Heart left ventricle (tissue), 16 donors: ENCODE measurements at regions not wholly inside any gene's neighbourhood (a gene's known extent, or its start where the extent isn't known, plus 50 kb on each side); places are given as distances from the start of the nearest gene placed in this dataset.

Source experiments
- ATAC-seq, 4 donors: fragments of 200-7000 bp; cut with Tn5 transposase; one replicate each; pipeline ENCODE4 v1.9.1; 2020 to 2022; ENCODE audit warnings: moderate library complexity in 4 of 4, mild to moderate bottlenecking in 3 of 4, moderate number of reproducible peaks in 1 of 4
- DNase-seq, 5 donors: peaks; one replicate each; pipeline ENCODE4 v3.0.0-alpha.2; 2020
- H3K27ac ChIP-seq, 12 donors: fragments of 200-600 bp; sonication (generic) in 4 of 12; one replicate each; pipeline versions ENCODE4 v1.5.0 to v1.8.0; 2016 to 2022; ENCODE audit warnings: mild to moderate bottlenecking in 2 of 12
- H3K27me3 ChIP-seq, 9 donors: fragments of 200-600 bp; sonication (generic) in 2 of 9; one replicate each; pipeline versions ENCODE4 v1.5.1 to v1.8.0; 2016 to 2022; ENCODE audit warnings: mild to moderate bottlenecking in 3 of 9
- H3K36me3 ChIP-seq, 9 donors: fragments of 200-600 bp; sonication (generic) in 2 of 9; one replicate each; pipeline versions ENCODE4 v1.5.0 to v1.8.0; 2018 to 2022; ENCODE audit warnings: mild to moderate bottlenecking in 2 of 9
- H3K4me1 ChIP-seq, 12 donors: fragments of 200-600 bp; sonication (generic) in 4 of 12; one replicate each; pipeline versions ENCODE4 v1.5.0 to v1.8.0; 2016 to 2022; ENCODE audit warnings: mild to moderate bottlenecking in 3 of 12
- H3K4me3 ChIP-seq, 12 donors: fragments of 200-600 bp; sonication (generic) in 4 of 12; one replicate each; pipeline versions ENCODE4 v1.5.0 to v1.8.0; 2017 to 2022; ENCODE audit warnings: mild to moderate bottlenecking in 9 of 12, moderate library complexity in 4 of 12
- H3K9me3 ChIP-seq, 12 donors: fragments of 200-600 bp; sonication (generic) in 4 of 12; one replicate each; pipeline versions ENCODE4 v1.5.0 to v1.8.0; 2016 to 2022; ENCODE audit warnings: mild to moderate bottlenecking in 1 of 12
- POLR2A ChIP-seq, 2 donors: fragments of 450-650 bp; IDR thresholded peaks; one replicate each; pipeline ENCODE4 v1.6.1; 2017; ENCODE audit warnings: antibody characterized with exemption in 2 of 2, mild to moderate bottlenecking in 2 of 2, moderate library complexity in 2 of 2
- WGBS, 4 donors: extraction: QIAGEN DNeasy Blood & Tissue Kit in 2 of 4; methylation state at CpG; one replicate each; pipeline versions ENCODE4 v1.1.5 to v1.1.7; 2013 to 2018; 5-methylcytosine and 5-hydroxymethylcytosine counted together
- intact Hi-C, 10 donors: fragments of 100-400 bp; cut with DNase I; formaldehyde crosslinking; loops; one replicate each; pipeline versions ENCODE4 v1.11.1 to v1.14.2; 2022
- TF ChIP-seq, protein P1 (sequence below), 12 donors: fragments of 200-600 bp; sonication (generic) in 4 of 12; IDR thresholded peaks; one replicate each; pipeline versions ENCODE4 v1.5.0 to v1.8.0; 2018 to 2022; ENCODE audit warnings: antibody characterized with exemption in 12 of 12, mild to moderate bottlenecking in 5 of 12
- donor health status: ischemic (EF 13 %, LVEDD 7.1; RV severe dilation, severe dysfunction).
- donor health status: healthy with polysubstance abuse.
- donor health status: DM: no; HTN: yes; CAD: no.
- donor health status: DM: no; HTN: no; CAD: no.
- donor health status: ischemic (EF 25% LVEDD 6.9; RV normal size, moderate dysfunction).
- donor health status: ischemic (EF 25% LVEDD 5.7; RV mildly dilated, moderate dysfunction).
- donor health status: healthy.
- donor health status: DM: yes; HTN: yes; CAD: no.
- donor health status: ischemic (EF 35%, LVEDD 5.7; RV mildly dilated, moderate dysfunction).
- donor health status: nonischemic (EF 11% LVEDD 7.7; RV severe dilation, severe dysfunction).
- donor health status: DM: yes; HTN: yes; CAD: no.
- donor health status: PGD.
- donor health status: ischemic (EF 29% LVEDD 5.4; RV normal size, mild dysfunction).
- donor health status: nonischemic (EF 23%, LVEDD 6.1; RV moderate dilation, normal function).

DNA sequence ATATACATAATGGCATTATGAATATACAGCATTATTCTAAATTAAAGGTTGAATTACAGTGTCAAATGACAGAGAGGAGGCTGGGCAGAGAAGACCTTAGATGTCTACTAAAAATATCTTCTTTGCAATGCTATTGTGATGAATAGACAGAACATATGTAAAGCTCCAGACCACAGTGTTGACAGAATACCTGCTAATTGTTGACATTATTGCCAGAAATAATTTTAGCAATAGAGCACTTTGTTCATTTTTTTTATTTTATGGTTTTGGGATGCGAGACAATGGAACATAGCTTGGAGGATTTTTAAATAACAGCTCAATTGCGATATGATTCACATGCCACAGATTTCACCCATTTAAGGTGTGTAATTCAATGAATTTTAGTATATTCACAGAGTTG is 508.8 kb downstream of the PSAT1 start:
- no peaks in the 10 kb centered on the region for H3K27me3 ChIP-seq
- H3K9me3 ChIP-seq = no peaks in the 10 kb centered on the region
- H3K4me3 ChIP-seq = no peak overlapping the region
- WGBS, 4 donors = 94 to 97% (median 95%) methylated on average over 2 of the region's 2 CpGs
- no peak for ATAC-seq
- no peaks in the 10 kb centered on the region for H3K36me3 ChIP-seq
- H3K4me1 ChIP-seq = no peaks in the 10 kb centered on the region
- intact Hi-C loops = no loop called here
- DNase-seq = no peak
- no peak for TF ChIP-seq POLR2A (IDR thresholded peaks at IDR 0.05)
- TF ChIP-seq, protein P1, sequence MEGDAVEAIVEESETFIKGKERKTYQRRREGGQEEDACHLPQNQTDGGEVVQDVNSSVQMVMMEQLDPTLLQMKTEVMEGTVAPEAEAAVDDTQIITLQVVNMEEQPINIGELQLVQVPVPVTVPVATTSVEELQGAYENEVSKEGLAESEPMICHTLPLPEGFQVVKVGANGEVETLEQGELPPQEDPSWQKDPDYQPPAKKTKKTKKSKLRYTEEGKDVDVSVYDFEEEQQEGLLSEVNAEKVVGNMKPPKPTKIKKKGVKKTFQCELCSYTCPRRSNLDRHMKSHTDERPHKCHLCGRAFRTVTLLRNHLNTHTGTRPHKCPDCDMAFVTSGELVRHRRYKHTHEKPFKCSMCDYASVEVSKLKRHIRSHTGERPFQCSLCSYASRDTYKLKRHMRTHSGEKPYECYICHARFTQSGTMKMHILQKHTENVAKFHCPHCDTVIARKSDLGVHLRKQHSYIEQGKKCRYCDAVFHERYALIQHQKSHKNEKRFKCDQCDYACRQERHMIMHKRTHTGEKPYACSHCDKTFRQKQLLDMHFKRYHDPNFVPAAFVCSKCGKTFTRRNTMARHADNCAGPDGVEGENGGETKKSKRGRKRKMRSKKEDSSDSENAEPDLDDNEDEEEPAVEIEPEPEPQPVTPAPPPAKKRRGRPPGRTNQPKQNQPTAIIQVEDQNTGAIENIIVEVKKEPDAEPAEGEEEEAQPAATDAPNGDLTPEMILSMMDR (IDR thresholded peaks at IDR 0.05) = no peak
- H3K27ac ChIP-seq = no peak overlapping the region

DNA sequence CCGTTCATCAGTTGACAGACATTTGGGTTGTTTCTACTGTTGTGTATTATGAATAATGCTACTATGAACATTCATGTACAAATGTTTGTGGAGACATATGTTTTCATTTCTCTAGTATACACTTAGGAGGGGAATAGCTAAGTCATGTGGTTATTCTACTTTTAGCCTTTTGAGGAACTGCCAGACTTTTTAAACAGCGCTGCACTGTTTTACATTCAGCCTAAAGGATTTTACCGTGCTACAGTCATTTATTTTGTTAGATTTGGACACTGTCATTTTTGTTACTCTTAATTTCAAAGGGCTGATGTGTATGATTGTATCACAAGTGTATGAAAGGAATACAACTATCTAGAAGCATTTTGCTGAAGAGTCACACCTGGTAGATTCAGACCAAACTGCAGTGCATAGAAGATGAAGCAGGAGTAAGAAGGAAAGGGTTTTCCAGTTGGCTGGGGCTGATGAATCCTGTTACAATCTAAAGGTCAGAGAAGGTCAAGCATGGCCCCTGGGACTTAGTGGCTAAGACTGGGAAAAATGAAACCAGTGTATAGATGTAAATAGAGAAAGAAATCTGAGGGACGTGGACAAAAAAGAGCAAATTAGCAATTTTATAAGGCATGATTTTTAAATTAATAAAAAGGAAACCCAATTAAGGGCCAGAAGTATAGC is 509.7 kb downstream of the PSAT1 start:
- TF ChIP-seq, protein P1 (IDR thresholded peaks at IDR 0.05) = no peak
- TF ChIP-seq POLR2A (IDR thresholded peaks at IDR 0.05) = no peak
- Histone ChIP-seq H3K36me3 (no peaks in the 10 kb centered on the region), H3K4me1 (no peaks in the 10 kb centered on the region), H3K27me3 (no peaks in the 10 kb centered on the region), H3K4me3 (no peak overlapping the region), H3K27ac (no peak overlapping the region), H3K9me3 (no peaks in the 10 kb centered on the region)
- 66 to 77% (median 73%) methylated on average over 4 of the region's 4 CpGs for WGBS, 4 donors
- intact Hi-C loops = no loop called here
- DNase-seq = no peak
- ATAC-seq = no peak

DNA sequence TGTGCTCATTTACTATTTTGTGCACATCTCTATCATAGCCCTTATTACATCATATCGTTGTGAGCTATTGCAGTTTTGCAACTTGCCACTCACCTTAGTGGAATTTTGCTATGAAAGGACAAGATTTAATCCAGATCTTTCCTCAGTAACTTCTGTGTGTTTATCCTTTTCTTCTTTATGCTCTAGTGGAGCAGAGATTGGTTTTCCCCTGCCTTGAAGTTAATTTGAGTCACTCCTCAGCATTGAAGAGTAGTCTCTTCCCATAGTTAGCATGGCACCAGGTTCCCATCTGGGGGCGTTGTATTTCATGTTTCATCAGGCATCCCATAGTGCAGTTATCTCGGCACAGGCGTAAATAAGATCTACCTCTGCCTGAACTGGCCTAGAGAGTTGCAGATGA is 510.4 kb downstream of the PSAT1 start:
- H3K4me3 ChIP-seq = no peak overlapping the region
- H3K9me3 ChIP-seq = no peaks in the 10 kb centered on the region
- 66 to 79% (median 76%) methylated on average over 4 of the region's 4 CpGs for WGBS, 4 donors
- no peaks in the 10 kb centered on the region for H3K4me1 ChIP-seq
- DNase-seq (no peak), ATAC-seq (no peak)
- intact Hi-C loops = no loop called here
- TF ChIP-seq, protein P1 (IDR thresholded peaks at IDR 0.05) = no peak
- no peak for TF ChIP-seq POLR2A (IDR thresholded peaks at IDR 0.05)
- H3K36me3 ChIP-seq = no peaks in the 10 kb centered on the region
- H3K27ac ChIP-seq = no peak overlapping the region
- no peaks in the 10 kb centered on the region for H3K27me3 ChIP-seq

DNA sequence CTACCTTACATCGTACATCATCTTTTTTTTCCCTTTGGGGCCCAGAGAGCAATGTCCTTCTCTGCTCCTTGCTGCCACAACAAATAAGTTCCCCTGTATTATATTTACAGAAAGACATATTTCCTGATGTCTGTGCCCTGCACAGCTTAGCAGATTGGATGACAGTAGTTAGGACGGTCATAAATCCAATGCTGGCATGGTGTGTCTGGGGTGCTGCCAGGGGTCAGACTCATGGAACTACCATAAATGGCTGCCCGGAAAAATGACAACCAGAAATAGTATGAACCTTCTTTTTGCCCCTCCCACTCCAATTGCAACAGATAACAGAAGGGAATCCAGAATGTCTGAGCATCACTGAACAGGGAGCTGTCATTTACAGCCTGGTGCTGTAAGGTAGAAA is 511.1 kb downstream of the PSAT1 start:
- WGBS, 4 donors = 76 to 90% (median 81%) methylated on average over 3 of the region's 3 CpGs
- intact Hi-C loops = no loop called here
- no peak for ATAC-seq

More for the DNA sequence above, 511.1 kb downstream of the PSAT1 start:
- Histone ChIP-seq H3K4me3 (no peak overlapping the region), H3K27me3 (no peaks in the 10 kb centered on the region), H3K9me3 (no peaks in the 10 kb centered on the region), H3K27ac (no peak overlapping the region), H3K36me3 (no peaks in the 10 kb centered on the region), H3K4me1 (no peaks in the 10 kb centered on the region)
- DNase-seq = no peak
- TF ChIP-seq POLR2A (IDR thresholded peaks at IDR 0.05) = no peak
- TF ChIP-seq, protein P1 (IDR thresholded peaks at IDR 0.05) = no peak
